Stimulated activated naive CD4-positive, alpha-beta T cell treated with Interleukin-2 at 50 U/mL for 16 hours (primary cell): ENCODE measurements at regions not wholly inside any gene's neighbourhood (a gene's known extent, or its start where the extent isn't known, plus 50 kb on each side); places are given as distances from the start of the nearest gene placed in this dataset.
"Not testable (repeated sequence)": the region's sequence is repeated elsewhere in the genome, so short reads cannot be mapped to it uniquely, and the experiment has no call there.

Experiments used
- DNase-seq: peaks from one replicate; lab custom pipeline; 2025; lab: John Stamatoyannopoulos, UW

GRCh38 chr9:31587146-31587545, 797.3 kb upstream of the ACO1 start:
- no peak for DNase-seq

GRCh38 chr9:31588006-31588405, 796.4 kb upstream of the ACO1 start:
- DNase-seq, result no peak

GRCh38 chr9:31588756-31589155, 795.7 kb upstream of the ACO1 start:
- DNase-seq, result no peak

DNA sequence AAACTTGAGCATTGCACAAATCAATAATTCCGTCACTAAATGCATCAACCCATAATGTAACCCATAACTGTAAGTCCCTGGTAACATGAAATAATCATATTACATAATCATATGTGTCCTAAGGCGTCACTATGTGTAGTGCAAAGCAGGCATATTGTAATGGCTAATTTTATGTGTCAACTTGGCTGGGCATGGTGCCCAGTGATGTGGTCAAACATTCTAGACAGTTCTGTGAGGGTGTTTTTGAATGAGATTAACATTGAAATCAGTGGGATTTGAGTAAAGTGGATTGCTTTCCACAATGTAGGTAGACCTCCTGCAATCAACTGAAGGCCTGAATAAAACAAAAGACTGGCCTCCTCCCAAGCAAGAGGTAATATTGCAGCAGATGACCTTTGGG, 794.4 kb upstream of the ACO1 start:
- no peak for DNase-seq

DNA sequence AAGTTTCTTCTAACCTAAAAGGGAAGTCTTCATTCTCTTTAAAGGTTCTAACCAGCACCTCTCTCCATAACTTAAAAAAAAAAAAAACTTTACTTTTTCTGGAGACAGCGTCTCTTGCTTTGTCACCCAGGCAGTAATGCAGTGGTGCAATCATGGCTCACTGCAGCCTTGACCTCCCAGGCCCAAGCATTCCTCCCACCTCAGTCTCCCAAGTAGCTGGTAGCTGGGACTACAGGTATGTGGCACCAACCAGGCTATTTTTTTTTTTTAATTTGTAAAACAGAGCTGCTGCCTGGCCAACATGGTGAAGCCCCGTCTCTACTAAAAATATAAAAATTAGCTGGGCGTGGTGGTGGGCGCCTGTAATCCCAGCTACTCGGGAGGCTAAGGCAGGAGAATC, 787.4 kb upstream of the ACO1 start:
- DNase-seq, result not testable (repeated sequence)

- DNase-seq, result no peak
Measured at GRCh38 chr9:31597977-31598376, 786.5 kb upstream of the ACO1 start.

DNA sequence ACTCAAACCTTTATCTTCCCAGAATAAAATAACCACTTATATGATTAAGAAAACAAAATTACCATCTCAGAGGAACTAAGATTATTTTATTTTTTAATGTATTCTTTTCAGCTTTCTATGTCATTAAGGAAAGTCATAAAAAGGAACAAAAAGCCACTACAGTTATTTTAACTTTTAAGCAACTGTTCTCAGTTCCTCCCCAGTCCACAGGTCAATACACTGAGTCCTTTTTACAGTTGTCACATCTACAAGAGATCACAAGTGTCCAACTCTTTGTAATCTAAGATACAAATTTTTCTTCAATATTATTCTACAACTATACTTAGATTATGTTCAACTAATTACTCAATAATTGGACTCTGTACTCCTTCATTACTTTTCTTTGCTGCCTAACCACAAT, 782.8 kb upstream of the ACO1 start:
- no peak for DNase-seq

- no peak for DNase-seq
Measured at GRCh38 chr9:31604531-31604930, 779.9 kb upstream of the ACO1 start.

DNA sequence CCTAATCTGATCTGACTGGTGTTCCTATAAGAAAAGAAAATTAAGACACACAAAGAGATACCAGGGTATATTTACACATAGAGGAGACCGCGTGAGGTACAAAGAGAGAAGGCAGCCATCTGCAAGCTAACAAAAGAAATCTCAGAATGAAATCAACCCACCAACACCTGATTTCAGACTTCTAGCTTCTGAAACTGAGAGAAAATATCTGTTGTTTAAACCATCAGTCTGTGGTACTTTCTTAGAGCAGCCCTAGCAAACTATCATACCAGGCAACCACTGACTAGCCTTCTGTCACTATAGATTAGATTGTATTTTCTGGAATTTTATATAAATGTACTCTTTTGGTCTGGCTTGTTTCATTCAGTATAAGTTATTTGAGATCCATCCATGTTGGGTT, 779.3 kb upstream of the ACO1 start:
- no peak for DNase-seq

GRCh38 chr9:31606678-31607077, 777.8 kb upstream of the ACO1 start:
- DNase-seq, result no peak

DNA sequence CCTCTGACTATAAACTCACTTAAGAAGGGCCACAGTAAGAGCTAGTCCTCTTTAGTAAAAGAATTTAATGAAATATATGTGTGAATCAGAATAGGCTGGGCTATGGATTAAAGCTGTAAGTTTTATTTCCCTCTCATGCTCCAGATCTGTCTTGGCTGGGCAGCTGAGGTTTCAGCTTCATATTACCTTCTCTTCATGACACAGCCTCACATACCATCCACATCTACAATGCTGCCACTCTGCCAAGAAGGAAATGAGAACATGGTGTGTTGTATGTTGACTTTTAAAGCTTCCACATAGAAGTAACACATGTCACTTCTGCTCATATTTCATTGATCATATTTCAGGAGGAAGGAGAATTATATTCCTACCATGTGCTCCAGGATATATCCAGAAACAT, 776.0 kb upstream of the ACO1 start:
- no peak for DNase-seq

- DNase-seq, result no peak
Measured at GRCh38 chr9:31608881-31609280, 775.6 kb upstream of the ACO1 start.

DNA sequence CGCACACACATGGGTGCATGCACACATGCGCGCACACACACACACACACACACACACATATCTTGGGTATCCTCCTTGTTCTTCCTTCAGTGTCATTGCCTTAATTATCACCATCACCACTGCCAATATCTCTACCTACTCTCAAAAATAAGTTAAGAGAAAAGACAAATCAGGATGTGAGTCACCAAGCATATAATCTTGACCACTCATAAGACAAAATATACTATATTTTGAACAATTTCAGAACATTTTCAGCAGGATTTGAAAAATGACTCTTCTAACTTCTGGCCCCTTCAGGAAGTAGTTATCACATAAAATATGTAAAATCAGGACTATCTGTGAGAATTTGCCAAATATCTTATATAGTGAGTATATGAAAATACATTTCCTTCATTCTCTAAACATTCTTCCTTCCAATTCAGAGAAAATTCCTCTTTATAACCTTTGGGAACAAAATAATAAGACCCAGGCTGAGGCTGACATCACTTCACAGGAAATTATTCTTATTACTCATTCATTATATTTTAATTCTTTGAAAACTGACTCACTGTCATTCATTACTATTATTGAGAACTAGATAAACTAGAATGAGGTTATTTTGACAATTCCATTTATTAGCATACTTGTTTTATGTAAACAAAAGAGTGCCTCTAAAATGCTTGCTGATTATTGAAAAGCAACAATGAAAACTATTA, 772.0 kb upstream of the ACO1 start:
- DNase-seq, result no peak

DNA sequence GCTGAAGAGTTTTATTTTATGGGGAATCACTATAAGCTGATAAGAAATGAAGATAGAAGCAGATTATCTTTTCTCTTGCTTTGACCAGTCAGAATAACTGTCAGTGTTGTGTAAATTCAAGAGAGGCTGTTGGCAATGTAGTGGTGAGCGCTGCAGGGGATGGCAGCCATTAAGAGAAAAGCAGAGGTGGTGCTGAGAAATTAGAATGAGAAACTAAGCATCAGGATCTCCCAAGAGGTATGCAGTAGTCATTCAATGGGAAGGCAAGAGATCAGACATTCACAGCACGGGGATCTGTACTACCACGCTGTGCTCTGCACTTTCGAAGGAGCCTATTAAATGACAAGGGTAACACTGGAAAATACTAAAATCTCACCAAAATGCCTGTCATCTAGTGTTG, 768.5 kb upstream of the ACO1 start:
- DNase-seq, result no peak

- no peak for DNase-seq
Measured at GRCh38 chr9:31623511-31623910, 760.9 kb upstream of the ACO1 start.

GRCh38 chr9:31629292-31629691, 755.2 kb upstream of the ACO1 start:
- DNase-seq, result no peak

- DNase-seq, result no peak
Measured at GRCh38 chr9:31637265-31637664, 747.2 kb upstream of the ACO1 start.

DNA sequence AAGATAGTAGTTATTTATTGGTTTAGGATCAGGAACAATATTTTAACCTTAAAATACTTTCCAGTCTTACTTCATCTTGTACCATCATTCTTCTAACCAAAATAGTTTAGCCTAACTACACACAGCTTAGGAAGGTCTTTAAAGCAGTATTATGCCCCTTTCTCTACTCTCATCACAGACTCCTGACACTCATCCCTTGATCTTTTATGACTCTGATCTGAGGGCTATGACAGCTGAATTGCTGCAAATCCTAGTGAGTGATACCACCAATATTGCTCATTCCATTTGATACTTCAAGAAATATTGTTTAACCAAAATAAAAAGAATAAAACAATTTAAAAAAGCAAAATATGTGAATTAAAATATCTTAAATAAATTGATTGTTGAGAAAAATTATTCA, 746.6 kb upstream of the ACO1 start:
- DNase-seq, result no peak

DNA sequence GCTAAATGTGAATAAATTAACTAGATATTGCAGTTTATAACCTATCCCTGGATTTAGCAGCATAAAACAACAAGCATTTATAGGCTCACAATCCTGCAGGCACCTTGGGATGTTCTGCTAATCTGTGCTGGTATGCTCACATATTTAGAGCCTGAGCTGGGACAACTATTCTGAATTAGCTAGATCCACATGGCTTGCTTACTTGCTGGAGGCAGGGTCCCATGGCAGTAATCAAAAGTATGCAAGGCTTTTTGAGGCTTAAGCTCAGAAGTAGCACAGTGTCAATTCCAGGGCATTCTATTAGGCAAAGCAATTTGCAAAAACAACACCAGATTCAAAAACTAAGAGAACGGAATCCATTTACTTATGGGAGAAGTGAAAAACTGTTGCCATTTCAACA, 745.0 kb upstream of the ACO1 start:
- no peak for DNase-seq

DNA sequence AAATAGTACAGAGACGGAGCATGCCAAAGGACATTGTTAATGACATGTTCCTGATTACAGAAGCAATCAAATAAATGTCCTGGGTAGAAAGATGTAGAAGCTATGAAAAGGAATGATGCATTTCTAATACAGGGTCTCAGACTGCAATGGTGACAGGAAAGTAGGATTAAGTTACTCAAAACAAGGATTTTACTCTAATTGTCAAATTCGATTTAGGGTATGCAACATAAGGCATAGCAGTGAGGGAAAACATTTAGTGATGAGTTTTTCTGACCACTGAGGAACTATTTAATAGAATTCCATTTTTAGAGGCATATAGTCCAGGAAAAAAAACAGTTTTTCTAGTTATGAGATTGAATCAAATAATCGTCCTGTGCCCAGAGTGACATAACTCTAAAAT, 715.1 kb upstream of the ACO1 start:
- DNase-seq, result no peak

DNA sequence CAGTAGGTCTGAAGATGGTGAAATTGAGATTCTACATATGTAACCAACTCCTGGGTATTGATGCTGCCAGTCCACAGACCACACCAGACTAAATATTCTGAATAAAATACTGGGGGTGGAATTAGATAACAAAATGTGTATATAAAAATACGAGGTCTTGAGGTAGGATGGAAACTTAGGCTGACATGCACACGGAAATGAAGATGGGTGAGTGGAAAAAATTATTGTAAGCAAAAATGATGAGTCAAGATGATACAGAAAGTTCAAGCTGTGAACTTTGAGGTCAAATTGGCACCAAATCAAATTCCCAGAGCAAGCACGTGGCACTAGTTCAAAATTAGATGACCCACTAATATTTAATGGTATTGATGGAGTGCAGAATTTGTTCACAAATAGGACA, 713.4 kb upstream of the ACO1 start:
- no peak for DNase-seq

DNA sequence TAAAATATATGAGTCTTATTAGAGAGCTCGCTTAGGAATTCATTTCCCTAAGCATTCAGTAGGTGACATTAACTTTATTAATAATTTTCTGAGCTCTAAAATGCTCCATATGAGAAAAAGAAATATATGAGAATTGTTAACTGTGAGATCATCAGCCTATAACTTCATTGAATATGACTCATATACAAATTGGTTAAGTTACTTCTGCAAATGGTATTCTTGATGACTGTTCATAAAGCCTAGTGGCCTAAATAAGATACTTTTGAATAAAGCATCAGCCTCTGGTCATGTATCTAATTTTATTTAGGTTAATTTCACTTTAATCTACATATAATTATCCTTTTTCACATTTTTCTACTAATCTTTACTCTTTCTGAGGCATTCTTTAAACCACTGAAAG, 710.2 kb upstream of the ACO1 start:
- DNase-seq, result no peak

DNA sequence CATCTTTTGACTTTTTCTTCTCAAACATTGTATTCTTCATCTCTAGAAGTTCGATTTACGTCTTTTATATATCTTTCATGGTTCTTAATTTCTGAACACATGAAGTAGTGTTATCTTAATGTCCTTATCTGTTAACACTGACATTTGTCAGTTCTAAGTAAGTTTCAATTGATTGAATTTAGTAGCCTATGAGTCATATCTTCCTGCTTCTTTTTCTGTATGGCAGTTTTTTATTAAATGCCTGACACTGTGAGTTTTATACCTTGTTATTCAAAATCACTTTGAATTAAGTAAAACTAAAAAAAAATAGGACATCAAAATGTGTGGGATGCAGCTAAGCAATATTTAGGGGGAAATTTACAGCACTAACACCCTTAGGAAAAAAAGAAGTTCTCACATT, 707.0 kb upstream of the ACO1 start:
- DNase-seq, result no peak

DNA sequence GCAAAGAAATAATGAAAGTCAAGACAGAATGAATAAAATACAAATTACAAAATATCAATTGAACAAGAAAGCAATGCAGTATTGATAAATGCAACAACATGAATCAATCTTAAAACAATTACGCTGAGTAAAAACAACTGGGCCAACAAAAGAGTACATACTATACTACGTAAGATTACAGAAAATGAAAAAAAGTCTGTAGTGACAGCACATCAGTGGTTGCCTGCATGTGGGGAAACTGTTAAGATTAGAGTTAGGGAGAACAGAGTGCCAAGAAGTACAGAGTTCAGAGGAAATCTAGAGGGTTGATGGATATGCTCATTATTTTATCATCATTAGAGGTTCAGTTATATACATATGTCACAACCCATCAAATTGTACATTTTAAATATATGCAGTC, 706.6 kb upstream of the ACO1 start:
- no peak for DNase-seq

DNA sequence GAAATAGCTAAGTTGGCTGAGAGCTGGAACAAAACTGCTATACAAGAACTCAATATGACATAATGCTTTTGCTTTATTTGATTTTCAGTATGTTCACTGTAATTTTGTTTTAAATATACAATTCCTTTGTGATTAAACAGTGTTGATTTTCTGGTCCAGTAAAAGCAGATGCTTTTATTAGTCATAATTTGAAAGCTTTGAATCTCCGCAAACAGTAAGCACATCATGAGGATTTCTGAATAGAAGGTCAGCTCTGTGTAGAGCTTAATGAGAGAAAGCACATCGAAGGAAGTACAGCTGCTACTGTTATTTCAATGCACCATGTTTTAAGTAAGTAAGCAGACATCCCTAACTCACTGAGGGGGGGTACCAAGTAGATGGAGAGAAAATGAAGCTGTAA, 701.3 kb upstream of the ACO1 start:
- DNase-seq, result no peak
